Ovary (tissue), 7 donors: ENCODE measurements at regions not wholly inside any gene's neighbourhood (a gene's known extent, or its start where the extent isn't known, plus 50 kb on each side); places are given as distances from the start of the nearest gene placed in this dataset.

Experiments used
- DNase-seq, 5 donors: peaks; one replicate each; pipeline ENCODE4 v3.0.0-alpha.2; 2019 to 2020
- H3K27ac ChIP-seq, 2 donors: fragments of 200-600 bp; one replicate each; pipeline versions ENCODE4 v1.5.1 to v1.8.0; 2019 to 2022
- H3K27me3 ChIP-seq: fragments of 200-600 bp; one replicate; pipeline ENCODE4 v1.8.0; 2022
- H3K36me3 ChIP-seq: fragments of 200-600 bp; sonication (generic); one replicate; pipeline ENCODE4 v1.5.1; 2019
- H3K4me1 ChIP-seq: one replicate; pipeline ENCODE4 v1.8.1; 2013; ENCODE audit warnings: mild to moderate bottlenecking, moderate library complexity; ENCODE audit not compliant: insufficient read depth
- H3K4me3 ChIP-seq: fragments of 200-600 bp; sonication (generic); one replicate; pipeline ENCODE4 v1.5.1; 2017
- H3K9me3 ChIP-seq, 2 donors: fragments of 200-600 bp in 1 of 2; sonication (generic) in 1 of 2; one replicate each; pipeline versions ENCODE4 v1.5.1 to v1.8.1; 2013 to 2019; ENCODE audit warnings: mild to moderate bottlenecking in 1 of 2, moderate library complexity in 1 of 2
- EP300 ChIP-seq: sonication (generic); formaldehyde crosslinking; IDR thresholded peaks from one replicate; pipeline ENCODE4 v1.6.1; 2017; ENCODE audit warnings: antibody characterized with exemption
- POLR2A ChIP-seq: fragments of 450-650 bp; IDR thresholded peaks from one replicate; pipeline ENCODE4 v1.6.1; 2017; ENCODE audit warnings: antibody characterized with exemption, mild to moderate bottlenecking, moderate library complexity
- WGBS, 3 donors: extraction: QIAGEN DNeasy Blood & Tissue Kit in 1 of 3; methylation state at CpG; one replicate each; pipeline versions ENCODE4 v1.1.5 to v1.1.7; 2013 to 2017; 5-methylcytosine and 5-hydroxymethylcytosine counted together
- intact Hi-C, 4 donors: fragments of 100-400 bp; cut with DNase I; formaldehyde crosslinking; loops; one replicate each; pipeline versions ENCODE4 v1.11.0 to v1.15.1; 2022 to 2023
- TF ChIP-seq, protein P1 (sequence below), 3 donors: fragments of 450-650 bp in 2 of 3; fragments of 200-600 bp in 1 of 3; IDR thresholded peaks; one replicate each; pipeline versions ENCODE4 v1.5.1 to v1.8.0; 2016 to 2022; ENCODE audit warnings: antibody characterized with exemption in 3 of 3, mild to moderate bottlenecking in 1 of 3
- donor health status: DM: no; HTN: no; CAD: no; lungs with moderate emphysema.
- donor health status: DM: no; HTN: no; CAD: no.
- donor health status: Bipolar disorder and iron deficiency.
- donor health status: DM: no; HTN: no; CAD: no.
- donor health status: DM: yes; HTN: yes; CAD: no.

DNA sequence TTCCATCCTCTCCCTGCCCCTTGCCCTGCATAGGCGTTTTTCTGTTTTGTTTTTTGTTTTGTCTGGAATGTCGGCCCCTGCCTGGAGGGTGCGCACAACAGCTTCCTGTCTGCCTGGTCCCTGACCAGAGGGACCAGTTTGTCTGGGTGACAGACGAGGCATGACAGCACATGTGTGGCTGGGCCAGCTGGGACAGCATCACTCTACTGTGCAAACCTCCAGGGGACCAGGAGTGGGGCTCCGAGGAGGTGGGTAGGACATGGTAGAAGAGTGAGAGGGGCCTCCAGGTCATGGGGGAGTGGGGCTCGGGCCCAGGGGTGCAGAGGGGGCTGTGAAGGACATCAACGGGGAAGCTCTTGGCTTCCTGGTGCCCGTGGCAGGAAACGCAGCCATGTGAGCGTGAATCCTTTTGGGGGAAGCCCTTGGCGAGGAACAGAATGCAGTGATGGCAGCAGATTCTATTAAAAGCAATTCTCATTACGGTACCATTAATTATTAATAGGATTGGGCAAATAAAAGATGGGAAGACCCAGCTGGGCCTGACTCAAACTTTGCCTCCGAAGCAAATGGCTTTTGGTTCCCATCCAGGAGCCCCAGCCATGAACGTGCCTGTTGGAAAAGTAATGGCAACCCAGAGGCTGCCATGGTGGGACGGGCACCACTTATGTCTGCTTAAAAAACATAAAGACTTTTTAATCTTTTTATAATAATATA is 184.4 kb upstream of the IER5L start:
- WGBS, 3 donors: 70 to 77% (median 76%) methylated on average over 15 of the region's 15 CpGs
- Histone ChIP-seq H3K27me3 (no peaks in the 10 kb centered on the region), H3K9me3 (no peaks in the 10 kb centered on the region), H3K4me1 (no peaks in the 10 kb centered on the region), H3K27ac (no peak overlapping the region), H3K4me3 (no peak overlapping the region), H3K36me3 (no peaks in the 10 kb centered on the region)
- intact Hi-C loops: no loop called here
- no peak for TF ChIP-seq EP300
- no peak for TF ChIP-seq POLR2A
- TF ChIP-seq, protein P1, sequence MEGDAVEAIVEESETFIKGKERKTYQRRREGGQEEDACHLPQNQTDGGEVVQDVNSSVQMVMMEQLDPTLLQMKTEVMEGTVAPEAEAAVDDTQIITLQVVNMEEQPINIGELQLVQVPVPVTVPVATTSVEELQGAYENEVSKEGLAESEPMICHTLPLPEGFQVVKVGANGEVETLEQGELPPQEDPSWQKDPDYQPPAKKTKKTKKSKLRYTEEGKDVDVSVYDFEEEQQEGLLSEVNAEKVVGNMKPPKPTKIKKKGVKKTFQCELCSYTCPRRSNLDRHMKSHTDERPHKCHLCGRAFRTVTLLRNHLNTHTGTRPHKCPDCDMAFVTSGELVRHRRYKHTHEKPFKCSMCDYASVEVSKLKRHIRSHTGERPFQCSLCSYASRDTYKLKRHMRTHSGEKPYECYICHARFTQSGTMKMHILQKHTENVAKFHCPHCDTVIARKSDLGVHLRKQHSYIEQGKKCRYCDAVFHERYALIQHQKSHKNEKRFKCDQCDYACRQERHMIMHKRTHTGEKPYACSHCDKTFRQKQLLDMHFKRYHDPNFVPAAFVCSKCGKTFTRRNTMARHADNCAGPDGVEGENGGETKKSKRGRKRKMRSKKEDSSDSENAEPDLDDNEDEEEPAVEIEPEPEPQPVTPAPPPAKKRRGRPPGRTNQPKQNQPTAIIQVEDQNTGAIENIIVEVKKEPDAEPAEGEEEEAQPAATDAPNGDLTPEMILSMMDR (IDR thresholded peaks at IDR 0.05): no peak
- no peak for DNase-seq

DNA sequence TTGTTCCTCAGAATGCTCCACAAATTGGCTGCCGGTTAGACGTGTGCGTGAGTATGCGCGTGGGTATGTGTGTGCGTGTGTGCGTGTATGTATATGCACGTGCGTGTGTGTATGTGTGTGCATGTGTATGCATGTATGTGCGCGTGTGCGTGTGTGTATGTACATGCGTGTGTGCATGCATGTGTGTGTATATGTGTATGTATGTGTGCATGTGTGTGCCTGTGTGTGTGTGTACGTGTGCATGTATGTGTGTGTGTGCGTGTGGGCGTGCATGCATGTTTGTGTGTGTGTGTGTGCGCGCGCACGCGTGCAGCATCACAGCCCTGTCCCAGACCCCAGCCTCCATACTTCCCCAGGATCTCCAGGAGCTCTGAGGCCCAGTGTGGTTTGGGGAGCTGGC is 183.1 kb upstream of the IER5L start:
- no peaks in the 10 kb centered on the region for H3K36me3 ChIP-seq
- no peak overlapping the region for H3K27ac ChIP-seq
- no peak overlapping the region for H3K4me3 ChIP-seq
- intact Hi-C loops: no loop called here
- H3K27me3 ChIP-seq: no peaks in the 10 kb centered on the region
- no peaks in the 10 kb centered on the region for H3K4me1 ChIP-seq
- no peak for DNase-seq
- no peaks in the 10 kb centered on the region for H3K9me3 ChIP-seq
- WGBS, 3 donors: 92 to 94% (median 93%) methylated on average over 21 of the region's 21 CpGs
- TF ChIP-seq, protein P1 (IDR thresholded peaks at IDR 0.05): no peak
- no peak for TF ChIP-seq POLR2A
- TF ChIP-seq EP300: no peak

DNA sequence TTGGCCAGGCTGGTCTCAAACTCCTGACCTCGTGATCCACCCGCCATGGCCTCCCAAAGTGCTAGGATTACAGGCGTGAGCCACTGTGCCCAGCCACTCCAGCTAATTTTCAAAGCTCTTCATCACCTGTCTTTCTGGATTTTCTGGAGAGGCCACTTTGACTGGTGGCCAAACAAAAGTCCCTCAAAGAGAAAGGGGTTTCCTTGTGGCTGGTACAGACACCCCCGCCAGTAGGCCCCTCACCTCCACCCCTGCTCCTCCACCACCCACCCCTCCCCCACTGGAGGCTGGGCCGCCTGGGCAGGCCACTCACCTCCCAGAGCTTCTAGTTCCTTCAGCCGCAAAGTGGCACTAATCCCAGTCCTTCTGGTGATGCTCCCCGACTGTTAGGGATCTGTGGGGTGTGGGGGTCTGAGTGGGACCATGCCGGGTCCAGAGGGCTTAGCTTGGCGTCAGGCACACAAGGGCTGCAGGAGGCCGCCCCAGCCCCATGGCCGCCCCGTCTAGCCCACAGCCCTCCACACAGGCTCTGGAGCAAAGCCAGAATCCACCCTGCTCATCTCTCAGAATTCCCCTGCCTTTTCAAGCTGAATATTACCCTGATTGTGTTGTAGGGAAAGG is 182.0 kb upstream of the IER5L start:
- intact Hi-C loops: no loop called here
- TF ChIP-seq EP300: no peak
- TF ChIP-seq, protein P1 (IDR thresholded peaks at IDR 0.05): no peak
- no peak for TF ChIP-seq POLR2A
- H3K9me3 ChIP-seq: no peaks in the 10 kb centered on the region
- H3K4me3 ChIP-seq: no peak overlapping the region
- H3K4me1 ChIP-seq: no peaks in the 10 kb centered on the region
- WGBS, 3 donors: 58 to 63% (median 62%) methylated on average over 12 of the region's 12 CpGs
- H3K27me3 ChIP-seq: no peaks in the 10 kb centered on the region
- H3K27ac ChIP-seq: no peak overlapping the region
- DNase-seq: no peak
- H3K36me3 ChIP-seq: no peaks in the 10 kb centered on the region

DNA sequence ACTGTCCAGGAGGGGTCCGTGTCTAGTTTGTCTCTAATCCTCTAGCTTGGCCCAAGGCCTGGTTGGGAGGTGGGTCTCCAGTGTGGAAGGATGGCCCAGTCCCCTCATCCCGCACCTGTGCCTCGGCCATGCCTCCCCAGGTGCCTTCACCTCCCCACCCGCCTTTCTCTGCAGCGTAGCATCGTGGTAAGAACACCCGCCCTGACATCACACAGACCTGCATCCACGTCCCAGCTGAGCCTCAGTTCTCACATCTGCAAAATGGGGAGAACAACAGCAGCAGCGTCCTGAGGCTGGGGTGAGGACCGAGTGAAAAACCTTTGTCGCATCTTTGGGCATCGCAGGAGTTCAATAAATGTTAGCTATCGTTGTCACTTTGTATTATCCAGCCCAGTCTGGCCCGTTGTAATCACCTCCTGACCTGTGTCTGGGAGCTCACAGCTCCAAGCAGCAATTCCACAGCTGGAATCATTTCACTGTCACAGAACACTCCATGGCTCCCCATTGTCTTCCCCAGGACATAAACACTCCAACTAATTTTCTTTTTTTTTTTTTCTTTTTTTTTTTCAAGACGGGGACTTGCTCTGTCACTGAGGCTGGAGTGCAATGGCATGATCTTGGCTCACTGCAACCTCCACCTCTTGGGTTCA is 181.2 kb upstream of the IER5L start:
- H3K27me3 ChIP-seq: no peaks in the 10 kb centered on the region
- no peaks in the 10 kb centered on the region for H3K36me3 ChIP-seq
- no peak for DNase-seq
- no peaks in the 10 kb centered on the region for H3K4me1 ChIP-seq
- H3K4me3 ChIP-seq: no peak overlapping the region
- intact Hi-C loops: no loop called here
- 87 to 91% (median 89%) methylated on average over 15 of the region's 15 CpGs for WGBS, 3 donors
- H3K9me3 ChIP-seq: no peaks in the 10 kb centered on the region
- TF ChIP-seq EP300: no peak
- no peak for TF ChIP-seq POLR2A
- TF ChIP-seq, protein P1 (IDR thresholded peaks at IDR 0.05): no peak
- no peak overlapping the region for H3K27ac ChIP-seq
